ENCODE measurements at regions not wholly inside any gene's neighbourhood (a gene's known extent, or its start where the extent isn't known, plus 50 kb on each side); places are given as distances from the start of the nearest gene placed in this dataset.

GRCh38 chr6:164185471-164185871, 771.0 kb downstream of the QKI start:
- peak; percentile 25 for DNase-seq
- no peaks in the 10 kb centered on the region for H3K27me3 ChIP-seq (ENCODE audit: control insufficient read depth, insufficient read depth, low read length)
- no peaks in the 10 kb centered on the region for H3K9me3 ChIP-seq (replicated peaks; ENCODE audit: control insufficient read depth, low read depth, low read length)
- no peak overlapping the region for H3K27ac ChIP-seq (ENCODE audit: low read length)
- 82% methylated on average over 2 of the region's 7 CpGs for WGBS (ENCODE audit: insufficient coverage)
- H3K4me3 ChIP-seq (ENCODE audit: low read length), result no peak overlapping the region
- H3K36me3 ChIP-seq (ENCODE audit: control insufficient read depth, insufficient read depth, low read length), result no peaks in the 10 kb centered on the region
- peaks cover 4% of the 10 kb centered on the region for H3K4me1 ChIP-seq (ENCODE audit: control insufficient read depth, insufficient read depth, low read length)

DNA sequence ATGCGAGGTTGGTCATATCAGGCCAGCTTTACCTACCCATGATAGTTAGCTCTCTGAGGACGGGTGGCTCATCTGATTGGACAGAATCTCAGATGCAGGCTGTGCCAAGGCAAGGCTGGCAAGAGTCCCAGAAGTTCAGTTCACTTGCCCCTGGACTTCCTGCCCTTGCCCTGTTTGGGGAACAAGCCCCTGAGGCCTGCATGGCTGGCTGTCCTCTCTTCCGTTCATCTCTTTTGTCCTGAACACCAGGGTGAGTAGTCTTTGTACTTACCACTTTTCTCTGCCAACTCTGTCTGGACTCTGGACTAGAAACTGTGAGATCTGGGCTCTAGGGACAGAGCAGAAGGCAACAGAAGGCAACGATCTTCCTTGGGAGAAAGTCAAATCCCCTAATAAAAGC, 769.9 kb downstream of the QKI start:
- no peak overlapping the region for H3K4me3 ChIP-seq (ENCODE audit: low read length)
- no peak overlapping the region for H3K27ac ChIP-seq (ENCODE audit: low read length)
- no peaks in the 10 kb centered on the region for H3K27me3 ChIP-seq (ENCODE audit: control insufficient read depth, insufficient read depth, low read length)
- peaks cover 4% of the 10 kb centered on the region for H3K4me1 ChIP-seq (ENCODE audit: control insufficient read depth, insufficient read depth, low read length)
- no peaks in the 10 kb centered on the region for H3K36me3 ChIP-seq (ENCODE audit: control insufficient read depth, insufficient read depth, low read length)
- H3K9me3 ChIP-seq (replicated peaks; ENCODE audit: control insufficient read depth, low read depth, low read length), result no peaks in the 10 kb centered on the region
- WGBS (ENCODE audit: insufficient coverage), result 96% methylated on average over 2 of the region's 4 CpGs
- no peak for DNase-seq

DNA sequence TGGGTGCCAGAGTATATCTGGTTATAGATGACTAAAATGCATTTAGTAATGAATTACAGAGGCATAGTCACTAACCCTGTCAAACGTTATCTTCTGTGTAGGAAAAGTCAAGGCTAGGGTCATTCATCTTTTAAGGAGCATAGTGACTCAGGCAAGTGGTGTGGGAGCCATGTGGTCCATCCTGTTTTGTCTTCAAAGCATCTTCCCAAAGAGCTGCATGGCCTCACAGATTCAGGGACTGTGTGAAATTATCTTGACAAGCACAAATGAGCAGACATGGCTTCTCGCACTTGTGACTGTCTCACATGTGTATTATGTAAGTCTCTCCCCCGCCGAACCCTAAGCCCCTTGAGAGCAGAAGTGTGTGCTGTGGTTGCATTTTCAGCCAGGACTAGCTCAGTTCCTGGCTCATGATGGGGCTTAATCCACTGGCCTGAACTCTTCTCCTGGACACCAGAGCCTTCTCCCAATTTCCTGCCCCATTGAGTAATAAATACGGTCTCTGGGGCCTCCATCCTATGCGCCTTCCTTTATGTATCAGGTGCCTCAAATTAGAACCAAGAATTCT, 769.1 kb downstream of the QKI start:
- no peak for DNase-seq
- peaks cover 4% of the 10 kb centered on the region for H3K4me1 ChIP-seq (ENCODE audit: control insufficient read depth, insufficient read depth, low read length)
- WGBS (ENCODE audit: insufficient coverage), result 66% methylated on average over 3 of the region's 6 CpGs
- H3K9me3 ChIP-seq (replicated peaks; ENCODE audit: control insufficient read depth, low read depth, low read length), result no peaks in the 10 kb centered on the region
- no peak overlapping the region for H3K4me3 ChIP-seq (ENCODE audit: low read length)
- H3K27ac ChIP-seq (ENCODE audit: low read length), result no peak overlapping the region
- no peaks in the 10 kb centered on the region for H3K36me3 ChIP-seq (ENCODE audit: control insufficient read depth, insufficient read depth, low read length)
- H3K27me3 ChIP-seq (ENCODE audit: control insufficient read depth, insufficient read depth, low read length), result no peaks in the 10 kb centered on the region

GRCh38 chr6:164178679-164179332, 764.3 kb downstream of the QKI start:
- H3K27me3 ChIP-seq (ENCODE audit: control insufficient read depth, insufficient read depth, low read length), result no peaks in the 10 kb centered on the region
- no peak for DNase-seq
- H3K27ac ChIP-seq (ENCODE audit: low read length), result no peak overlapping the region
- H3K4me3 ChIP-seq (ENCODE audit: low read length), result no peak overlapping the region
- no peaks in the 10 kb centered on the region for H3K4me1 ChIP-seq (ENCODE audit: control insufficient read depth, insufficient read depth, low read length)
- H3K9me3 ChIP-seq (replicated peaks; ENCODE audit: control insufficient read depth, low read depth, low read length), result no peaks in the 10 kb centered on the region
- no peaks in the 10 kb centered on the region for H3K36me3 ChIP-seq (ENCODE audit: control insufficient read depth, insufficient read depth, low read length)
- no CpG with 5 or more reads among the region's 2 CpGs for WGBS (ENCODE audit: insufficient coverage)

- DNase-seq, result no peak
- H3K4me3 ChIP-seq (ENCODE audit: low read length), result no peak overlapping the region
- WGBS (ENCODE audit: insufficient coverage), result 17% methylated on average over 2 of the region's 7 CpGs
- H3K4me1 ChIP-seq (ENCODE audit: control insufficient read depth, insufficient read depth, low read length), result no peaks in the 10 kb centered on the region
- no peaks in the 10 kb centered on the region for H3K36me3 ChIP-seq (ENCODE audit: control insufficient read depth, insufficient read depth, low read length)
- H3K27me3 ChIP-seq (ENCODE audit: control insufficient read depth, insufficient read depth, low read length), result no peaks in the 10 kb centered on the region
- no peaks in the 10 kb centered on the region for H3K9me3 ChIP-seq (replicated peaks; ENCODE audit: control insufficient read depth, low read depth, low read length)
- no peak overlapping the region for H3K27ac ChIP-seq (ENCODE audit: low read length)
Observed at GRCh38 chr6:164169355-164169754, 754.8 kb downstream of the QKI start.

- no peaks in the 10 kb centered on the region for H3K36me3 ChIP-seq (ENCODE audit: control insufficient read depth, insufficient read depth, low read length)
- no peak for DNase-seq
- H3K27me3 ChIP-seq (ENCODE audit: control insufficient read depth, insufficient read depth, low read length), result no peaks in the 10 kb centered on the region
- H3K4me3 ChIP-seq (ENCODE audit: low read length), result no peak overlapping the region
- H3K9me3 ChIP-seq (replicated peaks; ENCODE audit: control insufficient read depth, low read depth, low read length), result no peaks in the 10 kb centered on the region
- 65% methylated on average over 2 of the region's 6 CpGs for WGBS (ENCODE audit: insufficient coverage)
- H3K27ac ChIP-seq (ENCODE audit: low read length), result no peak overlapping the region
- H3K4me1 ChIP-seq (ENCODE audit: control insufficient read depth, insufficient read depth, low read length), result no peaks in the 10 kb centered on the region
Observed at GRCh38 chr6:164168595-164168994, 754.1 kb downstream of the QKI start.

- Histone ChIP-seq H3K36me3 (ENCODE audit: control insufficient read depth, insufficient read depth, low read length) (no peaks in the 10 kb centered on the region), H3K9me3 (replicated peaks; ENCODE audit: control insufficient read depth, low read depth, low read length) (no peaks in the 10 kb centered on the region), H3K4me3 (ENCODE audit: low read length) (no peak overlapping the region), H3K27me3 (ENCODE audit: control insufficient read depth, insufficient read depth, low read length) (no peaks in the 10 kb centered on the region), H3K27ac (ENCODE audit: low read length) (no peak overlapping the region), H3K4me1 (ENCODE audit: control insufficient read depth, insufficient read depth, low read length) (no peaks in the 10 kb centered on the region)
- DNase-seq, result no peak
- 88% methylated on average over 7 of the region's 8 CpGs for WGBS (ENCODE audit: insufficient coverage)
Observed at GRCh38 chr6:164167873-164168405, 753.4 kb downstream of the QKI start.

- 85% methylated on average over 4 of the region's 5 CpGs for WGBS (ENCODE audit: insufficient coverage)
- H3K9me3 ChIP-seq (replicated peaks; ENCODE audit: control insufficient read depth, low read depth, low read length), result peaks cover 4% of the 10 kb centered on the region
Observed at GRCh38 chr6:164166996-164167395, 752.5 kb downstream of the QKI start.

DNA sequence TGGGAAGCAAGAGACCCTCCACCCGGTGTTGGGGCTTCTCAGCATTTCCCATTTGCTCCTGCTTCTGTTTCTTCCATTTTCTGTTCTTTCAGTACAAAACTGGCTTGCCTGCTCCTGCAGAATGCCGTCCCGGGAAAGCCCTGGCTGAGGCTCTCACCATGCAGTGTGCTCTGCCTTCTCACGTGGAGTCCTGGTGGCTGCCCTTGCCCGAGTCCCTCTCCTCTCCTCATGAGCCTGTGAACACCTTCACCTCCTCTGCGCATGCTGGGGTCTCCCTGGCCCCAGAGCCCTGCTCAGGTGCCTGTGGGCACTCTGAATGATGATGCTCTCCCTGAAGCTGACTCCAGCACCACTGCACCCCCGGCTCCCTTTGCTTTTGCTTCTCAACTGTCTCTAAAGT, 752.0 kb downstream of the QKI start:
- Histone ChIP-seq H3K27ac (ENCODE audit: low read length) (no peak overlapping the region), H3K4me1 (ENCODE audit: control insufficient read depth, insufficient read depth, low read length) (no peaks in the 10 kb centered on the region), H3K4me3 (ENCODE audit: low read length) (no peak overlapping the region), H3K27me3 (ENCODE audit: control insufficient read depth, insufficient read depth, low read length) (no peaks in the 10 kb centered on the region), H3K36me3 (ENCODE audit: control insufficient read depth, insufficient read depth, low read length) (no peaks in the 10 kb centered on the region), H3K9me3 (replicated peaks; ENCODE audit: control insufficient read depth, low read depth, low read length) (peaks cover 5% of the 10 kb centered on the region)
- no peak for DNase-seq
- 53% methylated on average over 7 of the region's 7 CpGs for WGBS (ENCODE audit: insufficient coverage)

More at GRCh38 chr6:164166996-164167395, 752.5 kb downstream of the QKI start:
- no peak overlapping the region for H3K27ac ChIP-seq (ENCODE audit: low read length)
- no peaks in the 10 kb centered on the region for H3K4me1 ChIP-seq (ENCODE audit: control insufficient read depth, insufficient read depth, low read length)
- DNase-seq, result no peak
- H3K27me3 ChIP-seq (ENCODE audit: control insufficient read depth, insufficient read depth, low read length), result no peaks in the 10 kb centered on the region
- H3K36me3 ChIP-seq (ENCODE audit: control insufficient read depth, insufficient read depth, low read length), result no peaks in the 10 kb centered on the region
- no peak overlapping the region for H3K4me3 ChIP-seq (ENCODE audit: low read length)

DNA sequence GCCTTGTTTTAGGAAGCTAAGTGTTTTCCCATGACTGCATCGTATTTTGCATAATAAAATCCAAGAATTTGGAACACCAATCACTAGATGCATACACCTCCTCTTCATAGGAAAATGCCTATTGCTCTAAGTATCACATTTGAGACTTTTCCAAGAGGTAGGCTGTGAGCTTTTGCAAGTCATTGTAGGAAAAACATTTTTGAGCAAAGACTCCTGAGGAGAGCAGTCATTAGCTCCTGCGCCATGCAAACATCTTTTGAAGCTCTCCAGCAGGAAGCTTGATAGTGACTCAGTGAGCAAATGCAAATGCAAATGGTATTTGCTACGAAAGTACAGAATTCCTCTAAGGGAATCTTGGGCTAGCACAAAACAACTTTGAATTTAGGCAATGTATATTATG, 750.4 kb downstream of the QKI start:
- Histone ChIP-seq H3K36me3 (ENCODE audit: control insufficient read depth, insufficient read depth, low read length) (no peaks in the 10 kb centered on the region), H3K4me1 (ENCODE audit: control insufficient read depth, insufficient read depth, low read length) (no peaks in the 10 kb centered on the region), H3K27me3 (ENCODE audit: control insufficient read depth, insufficient read depth, low read length) (no peaks in the 10 kb centered on the region), H3K4me3 (ENCODE audit: low read length) (no peak overlapping the region), H3K9me3 (replicated peaks; ENCODE audit: control insufficient read depth, low read depth, low read length) (peaks cover 5% of the 10 kb centered on the region), H3K27ac (ENCODE audit: low read length) (no peak overlapping the region)
- no peak for DNase-seq
- 79% methylated on average over 1 of the region's 3 CpGs for WGBS (ENCODE audit: insufficient coverage)

Measured in muscle of leg (tissue), 3 donors.